Hematopoietic multipotent progenitor cell treated with erythropoietin and hydrocortisone succinate and interleukin-3 and kit ligand, for 8 days (in vitro differentiated cells): ENCODE measurements at regions not wholly inside any gene's neighbourhood (a gene's known extent, or its start where the extent isn't known, plus 50 kb on each side); places are given as distances from the start of the nearest gene placed in this dataset.
"Not testable (repeated sequence)": the region's sequence is repeated elsewhere in the genome, so short reads cannot be mapped to it uniquely, and the experiment has no call there.

ENCODE experiments used
- DNase-seq: peaks from one replicate; pipeline ENCODE4 v3.0.0-alpha.2; 2015

DNA sequence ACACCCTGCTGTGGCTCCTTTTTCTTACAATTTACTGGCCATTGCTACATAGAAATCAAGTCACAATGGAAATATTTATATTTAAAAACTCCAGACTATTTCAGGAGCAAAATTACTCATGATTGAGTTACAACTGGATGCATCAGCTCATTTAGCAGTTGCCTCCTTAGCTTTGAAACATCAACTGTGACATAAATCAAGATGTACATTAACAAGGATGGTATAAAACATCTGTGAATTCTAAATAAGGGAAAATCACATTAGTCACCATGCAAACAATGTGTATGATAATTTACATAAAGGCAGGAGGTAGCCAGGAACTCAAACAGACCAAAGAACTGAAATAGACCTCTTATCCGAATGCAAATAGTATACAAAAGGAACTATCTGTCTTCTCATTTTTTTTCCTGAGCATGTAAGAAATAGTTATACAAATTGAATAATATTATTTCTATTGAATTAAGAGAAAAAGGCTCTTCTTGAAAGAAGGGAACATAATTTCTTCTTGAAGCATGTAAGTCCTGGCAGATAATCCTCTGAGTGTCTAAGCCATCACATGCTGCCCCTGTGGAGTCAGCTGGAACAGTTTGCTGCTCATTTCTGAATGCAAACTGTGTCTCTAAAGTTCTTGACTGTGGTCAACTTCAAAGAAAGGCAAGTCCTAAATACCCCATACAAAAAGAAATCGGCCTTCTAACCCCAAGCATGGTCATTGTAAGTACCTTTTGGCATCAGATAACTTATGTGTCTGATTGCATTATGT, 151.2 kb downstream of the NAA11 start:
- no peak for DNase-seq

DNA sequence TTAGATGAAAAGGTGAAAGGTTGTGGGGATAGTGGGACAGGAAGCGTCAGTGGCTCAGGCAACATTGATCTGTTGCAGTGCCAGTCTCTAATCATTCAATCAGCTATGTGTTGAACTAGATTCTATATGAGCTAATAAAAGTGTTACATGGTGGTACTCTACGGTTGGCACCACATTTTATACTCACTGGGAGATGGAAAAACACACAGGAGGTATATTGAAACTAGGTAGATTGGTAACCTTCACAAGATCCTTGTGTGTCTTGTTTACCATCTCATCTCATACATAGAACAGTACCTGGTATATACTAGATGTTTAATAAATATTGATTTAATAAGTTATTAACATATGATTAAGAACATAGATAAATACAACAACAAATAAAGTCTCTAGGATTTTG, 152.7 kb downstream of the NAA11 start:
- DNase-seq, result no peak

DNA sequence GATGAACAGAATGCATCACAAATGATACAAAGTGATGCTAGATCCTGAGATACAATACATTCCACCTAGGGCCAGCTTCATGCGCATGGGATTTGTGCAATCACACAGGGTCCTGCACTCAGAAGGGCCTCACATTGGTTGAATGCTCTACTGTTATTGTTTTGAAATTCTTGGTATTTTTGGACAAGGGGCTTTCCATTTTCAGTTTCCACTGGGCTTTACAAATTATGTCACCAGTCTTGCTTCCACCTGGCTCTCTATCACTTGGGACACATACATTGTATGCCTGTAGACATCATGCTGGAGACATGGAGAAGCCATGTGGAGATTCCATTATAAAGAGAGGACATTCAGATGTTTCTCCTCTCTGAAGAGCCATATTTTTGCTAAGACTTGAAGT, 155.8 kb downstream of the NAA11 start:
- DNase-seq, result no peak

DNA sequence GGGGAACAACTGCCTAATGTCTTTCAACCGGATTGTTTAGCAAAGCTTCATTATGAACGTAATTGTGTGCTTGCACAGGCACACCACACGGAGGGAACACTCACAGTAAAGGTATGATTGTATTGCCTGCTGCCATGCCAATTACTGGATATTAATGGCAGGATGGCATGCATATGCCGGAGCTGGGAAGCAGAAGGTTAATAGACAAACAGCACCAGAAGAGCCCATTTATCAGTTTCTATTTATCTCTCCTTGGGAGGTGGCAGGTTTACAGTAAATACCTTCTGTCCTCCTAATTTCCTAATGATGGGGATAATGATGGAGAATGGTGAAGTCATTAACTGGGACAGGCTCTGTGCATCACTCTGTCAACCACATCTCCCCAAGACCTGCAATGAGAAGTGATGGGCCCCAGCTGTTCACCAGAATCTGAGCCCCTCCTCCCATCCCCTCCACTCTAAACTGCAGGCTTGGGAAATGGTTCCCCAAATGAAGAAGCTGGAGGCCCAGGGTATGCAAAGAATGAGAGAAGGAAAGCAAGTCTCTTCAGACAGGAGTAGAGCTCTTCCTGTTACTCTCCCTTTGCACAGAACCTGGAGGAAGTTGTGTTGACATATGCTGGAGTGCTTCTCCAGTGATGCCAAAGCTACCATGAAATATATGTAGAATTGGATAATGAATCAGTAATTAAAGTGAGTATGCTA, 160.8 kb downstream of the NAA11 start:
- DNase-seq, result no peak

DNA sequence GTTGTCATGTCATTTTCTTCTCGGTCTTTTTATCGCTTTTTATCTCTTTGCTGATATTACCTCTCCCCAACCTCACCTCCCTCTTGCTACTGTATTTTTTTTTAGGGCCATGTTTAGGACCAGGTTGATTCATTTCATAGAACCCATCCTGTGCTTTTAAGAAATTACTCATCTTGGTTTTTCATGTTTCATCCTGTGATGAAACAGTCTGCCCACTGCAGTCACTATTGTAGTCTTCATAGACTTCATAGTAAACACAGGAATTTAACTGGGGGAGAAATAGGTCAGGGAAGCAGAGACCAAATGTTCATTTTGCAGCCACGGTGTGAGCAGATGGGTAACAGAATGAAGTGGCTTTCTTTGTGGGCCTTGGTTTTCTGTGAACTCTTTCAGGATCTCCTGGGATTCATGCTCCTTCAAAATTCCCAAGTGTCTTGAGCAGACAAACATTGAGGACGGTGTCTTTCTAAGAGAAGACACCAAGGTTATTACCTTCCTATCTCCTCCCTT, 161.8 kb downstream of the NAA11 start:
- DNase-seq, result no peak

DNA sequence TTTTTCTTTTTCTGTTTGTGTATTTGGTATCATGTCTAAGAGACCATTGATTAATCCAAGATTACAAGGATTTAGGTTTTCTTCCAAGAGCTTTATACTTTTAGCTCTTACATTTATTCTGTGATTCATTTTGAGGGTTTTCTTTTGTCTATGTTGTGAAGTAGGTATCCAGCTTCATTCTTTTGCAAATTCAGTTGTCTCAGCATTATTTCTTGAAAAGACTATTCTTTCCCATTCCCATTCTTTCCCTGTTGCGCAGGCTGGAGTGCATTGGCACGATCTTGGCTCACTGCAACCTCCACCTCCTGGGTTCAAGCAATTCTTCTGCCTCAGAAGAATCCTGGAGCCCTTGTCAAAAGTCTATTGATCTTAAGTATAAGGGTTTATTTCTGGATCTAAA, 164.9 kb downstream of the NAA11 start:
- no peak for DNase-seq

DNA sequence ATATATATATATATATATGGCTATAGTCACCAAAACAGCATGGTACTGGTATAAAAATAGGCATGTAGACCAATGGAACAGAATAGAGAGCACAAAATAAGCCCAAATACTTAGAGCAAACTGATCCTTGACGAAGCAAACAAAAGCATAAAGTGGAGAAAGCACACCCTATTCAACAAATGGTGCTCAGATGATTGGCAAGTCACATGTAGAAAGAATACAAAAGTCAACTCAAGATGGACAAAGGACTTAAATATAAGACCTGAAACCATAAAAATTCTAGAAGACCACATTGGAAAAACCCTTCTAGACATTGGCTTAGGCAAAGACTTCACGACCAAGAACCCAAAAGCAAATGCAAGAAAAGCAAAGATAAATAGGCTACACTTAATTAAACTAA, 167.2 kb downstream of the NAA11 start:
- not testable (repeated sequence) for DNase-seq

DNA sequence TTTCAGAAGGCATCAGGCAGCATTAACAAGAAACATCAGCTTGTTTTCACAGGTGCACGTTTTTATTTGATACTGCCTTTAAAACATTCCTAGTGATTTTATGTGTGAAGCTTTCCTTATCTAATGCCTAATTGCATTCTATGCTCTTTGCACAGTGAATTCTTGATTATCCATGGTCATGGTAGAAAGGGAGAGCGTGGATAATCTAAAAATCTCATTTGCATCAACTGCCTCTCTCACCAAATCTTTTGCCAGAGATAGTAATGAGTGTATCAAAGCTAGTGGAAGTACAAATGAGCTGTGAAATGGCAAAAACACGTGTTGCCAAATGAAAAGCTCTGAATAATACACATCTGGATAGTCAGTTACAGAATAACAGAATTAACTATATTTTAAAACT, 170.5 kb downstream of the NAA11 start:
- DNase-seq, result no peak

DNA sequence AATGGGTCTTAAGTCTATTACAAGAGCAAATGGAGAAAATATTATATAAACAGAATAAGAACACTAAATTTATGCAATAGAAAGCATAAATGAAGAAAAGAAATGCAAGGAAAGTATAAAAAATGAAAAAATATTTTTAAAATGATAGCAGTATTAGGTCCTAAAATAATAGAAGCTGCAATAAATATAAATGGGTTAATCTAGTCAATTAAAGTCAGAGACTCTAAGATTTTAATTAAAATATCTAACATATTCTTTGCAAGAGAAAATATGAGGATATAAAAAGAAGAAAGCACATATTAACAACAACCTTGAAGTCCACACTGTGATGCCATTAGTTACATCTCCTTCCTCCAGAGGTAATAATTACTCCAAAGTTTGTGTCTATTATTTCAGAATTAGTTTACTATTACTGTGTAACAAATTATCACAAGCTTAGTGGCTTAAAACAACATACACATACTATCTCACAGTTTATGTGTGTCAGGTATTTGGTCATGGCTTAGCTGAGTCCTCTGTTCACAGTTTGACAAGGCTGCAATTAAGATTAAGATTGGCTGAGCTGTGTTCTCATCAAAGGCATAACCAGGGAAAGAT, 174.9 kb downstream of the NAA11 start:
- DNase-seq, result no peak

DNA sequence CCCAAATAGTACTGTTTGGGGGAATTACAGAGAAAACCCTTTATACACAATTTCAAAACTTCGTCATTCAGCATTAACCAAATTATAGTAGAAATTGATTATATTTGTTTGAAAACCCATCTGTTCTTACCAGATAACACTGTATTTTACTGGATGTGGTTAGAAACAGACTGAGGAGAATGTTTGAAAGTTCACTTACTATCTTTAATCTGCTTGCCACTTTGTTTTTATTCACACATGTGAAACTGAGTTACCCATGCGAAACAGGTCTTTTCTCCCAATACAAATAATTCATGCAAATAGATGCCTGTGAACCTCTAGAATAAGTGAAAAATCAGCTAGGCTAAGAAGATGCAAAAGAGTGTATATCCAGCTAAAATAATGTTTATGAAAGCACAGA, 177.5 kb downstream of the NAA11 start:
- peak; percentile 3 for DNase-seq

DNA sequence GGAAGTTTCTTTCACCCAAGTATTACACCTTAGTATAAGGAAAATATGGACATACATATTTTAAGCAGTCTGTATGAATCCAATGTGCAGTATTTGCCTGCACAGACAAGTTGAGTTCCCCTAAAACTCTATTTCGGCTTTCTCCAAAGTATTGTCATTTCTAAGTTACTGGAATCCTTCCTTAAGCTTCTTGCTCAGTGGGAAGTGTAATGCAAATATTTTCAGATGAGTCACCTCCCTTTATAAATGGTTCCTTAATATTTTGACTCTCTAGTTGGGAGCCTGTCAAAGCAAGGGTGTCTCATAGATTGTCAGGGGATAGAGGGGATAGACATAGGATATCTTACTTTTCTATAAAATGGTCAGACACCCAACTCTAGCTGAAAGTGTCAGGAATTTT, 178.6 kb downstream of the NAA11 start:
- no peak for DNase-seq

DNA sequence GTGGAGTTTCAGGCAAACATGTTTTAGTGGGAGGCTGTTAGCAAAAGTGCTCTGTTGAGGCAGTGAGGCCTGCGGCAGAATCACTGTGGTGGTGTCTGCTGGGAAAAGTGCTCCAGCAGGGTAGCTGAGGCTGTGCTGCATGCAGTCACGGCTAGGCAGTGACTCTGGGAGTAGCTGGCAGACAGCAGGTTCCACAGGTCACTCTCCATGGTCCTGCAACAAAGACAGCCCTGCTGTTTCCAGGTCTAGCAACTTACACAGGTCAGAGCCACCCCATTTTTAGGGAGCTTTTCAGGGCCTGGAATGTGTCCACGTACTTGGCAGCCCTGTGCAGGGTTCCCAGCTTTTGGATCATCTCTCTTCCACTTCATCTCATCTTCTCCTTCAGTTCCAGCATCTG, 184.3 kb downstream of the NAA11 start:
- DNase-seq, result no peak

DNA sequence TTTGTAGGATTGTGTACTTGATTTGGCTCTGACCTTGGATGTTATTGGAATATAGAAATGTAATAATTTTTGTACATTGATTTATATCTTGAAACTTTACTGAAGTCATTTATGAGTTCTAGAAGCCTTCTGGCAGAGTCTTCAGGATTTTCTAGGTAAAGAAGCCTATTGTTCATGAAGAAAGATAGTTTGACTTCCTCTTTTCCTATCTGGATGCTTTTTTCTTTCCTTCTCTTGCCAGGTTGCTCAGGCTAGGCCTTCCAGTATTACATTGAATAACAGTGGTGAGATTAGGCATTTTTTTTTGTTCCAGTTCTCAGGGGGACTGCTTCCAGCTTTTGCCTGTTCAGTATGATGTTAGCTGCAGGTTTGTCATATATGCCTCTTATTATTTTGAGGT, 191.1 kb downstream of the NAA11 start:
- DNase-seq, result no peak

DNA sequence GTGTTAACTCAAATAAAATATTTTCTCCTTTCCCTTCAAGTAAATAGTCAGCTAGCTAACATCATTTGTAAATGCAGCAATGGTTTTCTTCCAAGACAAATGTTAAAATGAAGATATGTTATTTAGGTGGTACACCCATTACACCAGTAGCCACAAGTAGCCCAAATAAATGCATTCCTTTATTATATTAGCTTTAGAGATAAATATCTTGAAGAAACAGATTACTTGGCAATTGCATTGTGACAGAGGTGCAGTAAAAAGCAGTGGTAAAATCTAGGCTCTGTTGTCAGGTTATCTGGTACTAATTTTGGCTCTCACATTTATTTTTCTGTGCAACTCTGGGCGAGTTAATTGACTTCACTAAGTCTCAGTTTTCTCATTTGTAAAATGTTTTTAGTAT, 193.0 kb downstream of the NAA11 start:
- no peak for DNase-seq

DNA sequence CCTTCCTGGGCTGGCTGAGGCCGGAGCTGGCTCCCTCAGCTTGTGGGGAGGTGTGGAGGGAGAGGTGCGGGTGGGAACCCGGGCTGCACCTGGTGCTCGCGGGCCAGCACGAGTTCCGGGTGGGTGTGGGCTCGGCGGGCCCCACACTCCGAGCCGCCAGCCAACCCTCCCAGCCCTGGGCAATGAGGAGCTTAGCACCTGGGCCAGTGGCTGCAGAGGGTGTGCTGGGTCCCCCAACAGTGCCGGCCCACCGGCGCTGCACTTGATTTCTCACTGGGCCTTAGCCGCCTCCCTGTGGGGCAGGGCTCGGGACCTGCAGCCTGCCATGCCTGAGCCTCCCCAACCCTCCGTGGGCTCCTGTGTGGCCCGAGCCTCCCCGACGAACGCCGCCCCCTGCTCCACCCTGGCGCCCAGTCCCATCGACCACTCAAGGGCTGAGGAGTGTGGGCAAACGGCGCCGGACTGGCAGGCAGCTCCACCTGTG, 182.7 kb upstream of the PAQR3 start:
- DNase-seq, result no peak

DNA sequence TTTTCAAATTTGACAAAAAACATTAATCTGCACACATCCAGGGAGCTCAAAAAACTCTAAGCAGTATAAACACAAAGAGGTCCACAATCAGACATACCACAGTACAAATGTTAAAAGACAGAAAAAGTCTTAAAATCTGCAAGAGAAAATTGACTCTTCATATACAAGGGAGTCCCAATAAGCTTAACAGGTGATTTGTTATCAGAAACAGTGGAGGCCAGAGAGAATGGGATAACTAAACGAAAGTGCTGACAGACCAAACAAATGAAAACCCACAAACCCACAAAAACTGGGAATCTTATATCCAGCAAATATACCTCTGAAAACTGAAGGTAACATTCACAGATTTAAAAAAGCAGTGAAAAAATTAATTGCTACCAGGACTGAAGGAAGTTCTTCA, 182.0 kb upstream of the PAQR3 start:
- DNase-seq, result no peak

DNA sequence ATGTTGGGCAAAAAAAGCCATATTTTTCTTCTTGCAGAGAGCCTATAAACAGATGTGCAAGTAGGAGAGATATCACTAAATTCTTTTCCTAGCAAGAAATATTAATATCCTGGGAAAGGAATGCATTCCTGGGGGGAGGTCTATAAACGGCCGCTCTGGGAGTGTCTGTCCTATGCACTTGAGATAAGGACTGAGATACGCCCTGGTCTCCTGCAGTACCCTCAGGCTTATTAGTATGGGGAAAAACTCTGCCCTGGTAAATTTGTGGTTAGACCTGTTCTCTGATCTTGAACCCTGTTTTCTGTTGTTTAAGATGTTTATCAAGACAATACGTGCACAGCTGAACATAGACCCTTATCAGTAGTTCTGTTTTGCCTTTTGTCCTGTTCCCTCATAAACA, 177.8 kb upstream of the PAQR3 start:
- DNase-seq, result not testable (repeated sequence)

DNA sequence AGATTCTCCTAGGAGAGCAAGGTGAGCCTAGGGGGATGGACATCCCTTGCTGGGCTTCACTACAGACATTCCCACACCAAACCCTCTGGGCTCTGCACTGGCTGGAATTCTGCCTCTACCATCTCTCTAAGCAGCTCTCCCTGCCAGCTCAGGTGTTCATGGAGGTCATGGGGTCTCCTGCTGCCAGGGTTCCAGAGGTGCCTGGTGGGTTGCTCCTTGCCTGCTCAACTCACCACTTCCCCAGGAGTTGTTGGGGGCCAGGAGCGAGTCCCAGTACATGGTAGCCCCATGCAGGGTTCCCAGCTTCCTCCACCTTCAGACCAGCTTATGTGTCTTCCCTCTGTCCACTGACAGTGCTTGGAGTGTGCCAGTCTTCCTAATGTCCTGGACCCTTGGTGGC, 167.8 kb upstream of the PAQR3 start:
- DNase-seq, result no peak

DNA sequence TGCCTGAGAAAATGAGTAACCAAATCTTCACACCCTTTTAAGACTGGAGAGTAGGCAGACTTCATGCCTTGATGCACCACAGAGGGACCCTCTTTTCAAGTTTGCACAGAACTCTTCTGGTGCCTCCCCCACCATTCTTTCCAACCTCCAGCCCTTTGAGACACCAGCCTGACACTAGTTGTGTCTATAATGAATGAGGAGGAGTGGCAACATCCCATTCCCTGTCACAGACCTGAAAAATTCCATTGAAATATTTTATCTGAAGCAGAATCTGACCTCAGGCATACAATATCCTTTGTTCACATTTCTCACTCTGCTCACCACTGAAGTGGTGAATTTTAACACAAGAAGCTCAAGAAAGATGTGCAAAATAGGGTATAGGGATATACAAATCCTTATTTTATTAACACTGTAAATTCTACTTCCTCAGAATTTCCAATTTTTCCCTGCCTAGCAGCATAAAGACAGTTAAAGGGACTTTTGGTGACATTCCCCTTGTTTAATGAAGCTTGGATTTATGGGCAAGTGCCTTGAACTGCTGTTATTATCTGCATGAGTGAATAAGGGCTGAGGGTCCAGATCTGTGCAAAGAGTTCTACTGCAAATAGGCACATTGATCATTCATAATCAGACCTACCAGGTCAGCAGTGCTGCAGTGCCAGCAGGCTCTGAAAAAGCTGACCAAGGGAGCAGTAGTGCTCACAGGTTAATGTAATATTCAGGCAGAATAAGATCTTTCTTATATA, 149.9 kb upstream of the PAQR3 start:
- DNase-seq, result no peak

DNA sequence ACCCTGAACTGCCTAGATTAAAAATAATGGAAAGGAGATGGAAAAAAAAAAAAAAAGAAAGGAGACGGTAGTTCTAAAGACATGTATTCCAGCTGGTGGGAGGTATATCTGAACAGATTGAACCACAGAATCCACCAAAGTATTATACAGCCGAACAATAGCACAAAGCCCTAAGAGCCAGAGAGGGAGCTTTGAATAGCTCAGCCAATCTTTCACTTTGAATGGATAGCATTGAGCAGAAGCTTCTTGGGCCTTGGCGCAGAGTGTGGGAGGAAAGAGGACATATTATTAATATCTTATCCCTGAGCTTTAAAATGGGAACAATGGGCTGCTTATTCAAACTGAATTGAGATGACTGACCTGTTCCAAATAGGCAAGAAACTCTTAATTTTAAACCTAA, 147.8 kb upstream of the PAQR3 start:
- DNase-seq, result no peak

DNA sequence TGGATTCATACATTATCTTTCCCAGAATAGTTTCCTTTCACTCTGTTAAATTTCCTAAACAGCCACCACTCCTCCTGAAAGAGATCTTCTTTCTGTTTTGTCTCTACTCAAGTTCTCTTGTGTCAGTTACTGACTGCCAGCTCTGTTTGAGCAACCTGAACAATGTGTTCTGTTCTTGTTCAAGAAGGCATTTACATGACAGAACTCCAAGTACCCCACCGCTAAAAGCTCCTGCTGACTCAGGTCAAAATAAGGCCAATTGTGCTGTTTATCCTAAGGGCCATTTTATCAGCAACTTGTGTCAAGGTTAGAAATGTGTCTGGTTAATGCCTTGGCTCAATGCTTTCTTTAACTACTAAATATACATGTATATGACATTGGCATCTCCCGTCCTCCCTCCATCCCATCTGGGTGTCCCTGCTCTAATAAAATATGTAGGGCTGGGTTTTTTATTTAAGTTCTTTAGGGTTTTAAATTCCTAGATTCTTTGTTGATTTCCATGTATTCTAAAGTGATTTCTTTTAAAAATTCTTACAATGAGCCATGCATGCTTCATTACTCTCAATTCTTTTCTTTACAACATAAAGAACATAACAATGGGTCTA, 144.3 kb upstream of the PAQR3 start:
- no peak for DNase-seq

DNA sequence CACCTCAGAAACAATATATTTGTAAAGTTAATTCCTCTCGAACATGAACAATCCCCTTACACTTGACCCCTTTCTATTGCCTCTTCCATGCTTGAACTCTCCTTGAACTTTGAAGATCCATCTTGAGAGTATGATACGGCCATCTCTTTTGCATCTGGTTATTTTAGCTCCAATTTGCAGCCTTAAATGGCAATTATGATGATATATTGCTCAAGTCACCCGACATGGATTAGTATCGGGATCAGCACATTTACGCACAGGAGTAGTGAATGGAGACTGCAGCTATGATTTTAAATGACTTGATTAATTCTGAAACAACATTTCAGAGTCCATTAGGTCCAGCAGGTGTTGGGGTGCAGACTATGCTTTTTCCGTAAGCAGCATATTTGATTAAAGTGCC, 143.8 kb upstream of the PAQR3 start:
- DNase-seq, result no peak

DNA sequence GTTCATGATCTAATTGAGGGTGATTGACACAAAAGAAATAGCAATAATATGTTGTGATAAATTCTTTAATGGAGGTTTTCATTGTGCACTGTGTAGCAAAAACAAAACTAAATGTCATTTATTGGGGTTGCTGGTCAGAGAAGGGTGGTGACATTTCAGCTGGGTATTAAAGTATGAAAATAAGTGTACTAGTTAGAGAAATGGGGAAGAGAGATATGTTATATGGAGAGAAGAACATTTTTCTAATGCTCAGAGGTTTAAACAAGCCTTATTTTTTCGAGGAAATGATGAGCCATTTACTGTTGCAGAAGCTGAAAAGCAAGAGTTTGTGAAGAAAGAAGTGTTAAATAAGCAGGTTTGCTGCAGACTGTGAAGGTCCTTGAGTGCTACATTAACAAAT, 142.7 kb upstream of the PAQR3 start:
- DNase-seq, result no peak
